Body of pancreas (tissue), 4 donors: ENCODE measurements at regions not wholly inside any gene's neighbourhood (a gene's known extent, or its start where the extent isn't known, plus 50 kb on each side); places are given as distances from the start of the nearest gene placed in this dataset.
"Not testable (repeated sequence)": the region's sequence is repeated elsewhere in the genome, so short reads cannot be mapped to it uniquely, and the experiment has no call there.

Experiments used
- ATAC-seq: fragments of 150-250 bp; one replicate; pipeline ENCODE4 v1.9.1; 2016
- DNase-seq, 4 donors: peaks; one replicate each; pipeline ENCODE4 v3.0.0-alpha.2; 2019
- H3K27ac ChIP-seq, 4 donors: fragments of 200-600 bp; sonication (generic); 1 replicate in 3 of 4; 2 replicates in 1 of 4; pipeline versions ENCODE4 v1.5.1 to v1.6.1; 2016 to 2019; ENCODE audit warnings: mild to moderate bottlenecking in 1 of 4, mixed read lengths in 1 of 4, moderate library complexity in 1 of 4
- H3K27me3 ChIP-seq, 2 donors: fragments of 200-600 bp; sonication (generic); one replicate each; pipeline ENCODE4 v1.6.0; 2016; ENCODE audit warnings: mild to moderate bottlenecking in 1 of 2
- H3K36me3 ChIP-seq, 2 donors: fragments of 200-600 bp; sonication (generic); replicated peaks in 1 of 2; 2 replicates each; pipeline ENCODE4 v1.5.1; 2016; ENCODE audit warnings: low read depth in 2 of 2; ENCODE audit not compliant: insufficient read depth in 1 of 2
- H3K4me1 ChIP-seq: fragments of 200-600 bp; sonication (generic); one replicate; pipeline ENCODE4 v1.6.0; 2016
- H3K4me3 ChIP-seq, 2 donors: fragments of 200-600 bp; sonication (generic); 1 replicate in 1 of 2; 2 replicates in 1 of 2; pipeline ENCODE4 v1.5.1; 2016 to 2019
- H3K9me3 ChIP-seq, 3 donors: fragments of 200-600 bp; sonication (generic); 1 replicate in 2 of 3; 2 replicates in 1 of 3; pipeline ENCODE4 v1.5.1; 2016
- POLR2A ChIP-seq, 3 donors: fragments of 450-650 bp; IDR thresholded peaks; one replicate each; pipeline ENCODE4 v1.6.1; 2016; ENCODE audit warnings: antibody characterized with exemption in 3 of 3, mild to moderate bottlenecking in 2 of 3
- WGBS, 2 donors: methylation state at CpG; one replicate each; pipeline ENCODE4 v1.1.5; 2017; 5-methylcytosine and 5-hydroxymethylcytosine counted together
- intact Hi-C: fragments of 100-400 bp; cut with DNase I; formaldehyde crosslinking; loops from one replicate; pipeline ENCODE4 v1.15.1; 2023
- TF ChIP-seq, protein P1 (sequence below), 7 experiments: fragments of 450-650 bp in 4 of 7; fragments of 200-600 bp in 3 of 7; sonication (generic) in 3 of 7; IDR thresholded peaks; one replicate each; pipeline ENCODE4 v1.5.1; 2016 to 2019; ENCODE audit warnings: antibody characterized with exemption in 7 of 7

DNA sequence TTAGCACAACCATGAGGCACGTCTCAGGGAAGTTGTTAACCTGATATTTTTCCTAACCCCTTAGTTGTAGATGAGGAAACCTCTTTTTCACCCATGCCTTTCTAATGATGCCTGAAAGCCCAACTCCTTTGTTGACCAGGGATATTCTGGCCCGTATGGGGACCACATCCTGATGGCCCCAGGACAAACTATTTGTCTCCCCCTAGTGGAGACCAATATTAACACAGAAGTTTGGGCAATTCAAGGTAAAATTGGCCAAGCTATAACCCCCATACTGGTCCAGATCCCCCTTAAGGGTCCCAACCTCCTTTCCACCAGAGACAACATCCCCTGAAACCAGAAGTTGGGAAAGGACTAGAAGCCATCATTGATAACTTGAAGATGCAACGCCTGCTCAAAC, 893.3 kb downstream of the SORCS1 start:
- Histone ChIP-seq H3K9me3 (no peaks in the 10 kb centered on the region), H3K27ac (no peak overlapping the region), H3K4me3 (no peak overlapping the region), H3K36me3 (no peaks in the 10 kb centered on the region), H3K27me3 (no peaks in the 10 kb centered on the region), H3K4me1 (no peaks in the 10 kb centered on the region)
- intact Hi-C loops, result no loop called here
- 69 to 72% methylated on average over 2 to 3 of the region's 3 CpGs for WGBS, 2 donors
- DNase-seq (no peak), ATAC-seq (no peak)
- TF ChIP-seq POLR2A (IDR thresholded peaks at IDR 0.05), result no peak
- TF ChIP-seq, protein P1, sequence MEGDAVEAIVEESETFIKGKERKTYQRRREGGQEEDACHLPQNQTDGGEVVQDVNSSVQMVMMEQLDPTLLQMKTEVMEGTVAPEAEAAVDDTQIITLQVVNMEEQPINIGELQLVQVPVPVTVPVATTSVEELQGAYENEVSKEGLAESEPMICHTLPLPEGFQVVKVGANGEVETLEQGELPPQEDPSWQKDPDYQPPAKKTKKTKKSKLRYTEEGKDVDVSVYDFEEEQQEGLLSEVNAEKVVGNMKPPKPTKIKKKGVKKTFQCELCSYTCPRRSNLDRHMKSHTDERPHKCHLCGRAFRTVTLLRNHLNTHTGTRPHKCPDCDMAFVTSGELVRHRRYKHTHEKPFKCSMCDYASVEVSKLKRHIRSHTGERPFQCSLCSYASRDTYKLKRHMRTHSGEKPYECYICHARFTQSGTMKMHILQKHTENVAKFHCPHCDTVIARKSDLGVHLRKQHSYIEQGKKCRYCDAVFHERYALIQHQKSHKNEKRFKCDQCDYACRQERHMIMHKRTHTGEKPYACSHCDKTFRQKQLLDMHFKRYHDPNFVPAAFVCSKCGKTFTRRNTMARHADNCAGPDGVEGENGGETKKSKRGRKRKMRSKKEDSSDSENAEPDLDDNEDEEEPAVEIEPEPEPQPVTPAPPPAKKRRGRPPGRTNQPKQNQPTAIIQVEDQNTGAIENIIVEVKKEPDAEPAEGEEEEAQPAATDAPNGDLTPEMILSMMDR (IDR thresholded peaks at IDR 0.05), result no peak

DNA sequence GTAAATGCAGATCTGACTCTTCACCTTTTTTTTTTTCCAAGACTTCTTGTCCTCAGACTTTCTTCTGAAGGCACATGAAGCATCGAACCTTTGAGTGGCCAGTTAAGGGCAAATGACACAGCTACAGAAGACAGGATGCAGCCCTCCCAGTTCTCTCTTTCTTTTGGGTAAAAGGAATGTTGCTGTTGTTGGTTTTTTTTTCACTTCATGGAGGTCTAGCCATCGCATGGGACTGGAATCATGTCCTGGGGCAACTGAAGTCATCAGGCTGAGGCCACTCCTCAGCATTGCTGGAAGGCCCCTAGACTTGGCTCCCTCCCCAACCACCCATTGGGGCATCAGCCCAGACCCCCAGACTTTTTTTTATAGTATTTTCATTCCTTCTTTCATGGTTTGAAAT, 896.5 kb downstream of the SORCS1 start:
- Histone ChIP-seq H3K27ac (no peak overlapping the region), H3K27me3 (no peaks in the 10 kb centered on the region), H3K9me3 (no peaks in the 10 kb centered on the region), H3K4me1 (no peaks in the 10 kb centered on the region), H3K4me3 (no peak overlapping the region), H3K36me3 (no peaks in the 10 kb centered on the region)
- WGBS, 2 donors, result 62 to 70% methylated on average over 2 of the region's 2 CpGs
- DNase-seq (no peak), ATAC-seq (no peak)
- intact Hi-C loops, result no loop called here
- TF ChIP-seq, protein P1 (IDR thresholded peaks at IDR 0.05), result no peak
- no peak for TF ChIP-seq POLR2A (IDR thresholded peaks at IDR 0.05)

DNA sequence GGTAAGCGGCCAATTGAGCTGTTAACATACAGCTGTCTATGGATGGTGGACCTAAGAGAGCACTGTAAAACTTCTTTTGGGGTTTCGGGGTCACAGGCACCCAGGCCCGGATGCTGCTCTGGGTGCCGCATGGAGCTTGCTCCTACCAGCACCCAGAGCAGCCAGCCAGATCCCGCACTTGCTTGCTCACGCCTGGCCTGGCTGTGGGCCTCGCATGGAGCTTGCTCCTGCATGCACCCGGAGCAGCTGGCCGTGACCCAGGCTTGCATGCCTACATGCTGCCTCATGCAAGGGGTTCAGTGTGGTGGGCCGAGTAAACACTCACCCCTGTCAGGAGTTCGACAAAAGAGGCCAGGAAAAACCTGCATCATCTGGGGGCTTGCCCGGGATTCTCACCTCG, 896.9 kb downstream of the SORCS1 start:
- no peak for DNase-seq
- no peaks in the 10 kb centered on the region for H3K4me1 ChIP-seq
- 59 to 70% methylated on average over 7 to 13 of the region's 13 CpGs for WGBS, 2 donors
- H3K9me3 ChIP-seq, result no peaks in the 10 kb centered on the region
- no peaks in the 10 kb centered on the region for H3K36me3 ChIP-seq
- H3K27me3 ChIP-seq, result no peaks in the 10 kb centered on the region
- intact Hi-C loops, result no loop called here
- no peak for ATAC-seq
- no peak overlapping the region for H3K27ac ChIP-seq
- no peak overlapping the region for H3K4me3 ChIP-seq
- no peak for TF ChIP-seq POLR2A (IDR thresholded peaks at IDR 0.05)
- TF ChIP-seq, protein P1 (IDR thresholded peaks at IDR 0.05), result no peak

DNA sequence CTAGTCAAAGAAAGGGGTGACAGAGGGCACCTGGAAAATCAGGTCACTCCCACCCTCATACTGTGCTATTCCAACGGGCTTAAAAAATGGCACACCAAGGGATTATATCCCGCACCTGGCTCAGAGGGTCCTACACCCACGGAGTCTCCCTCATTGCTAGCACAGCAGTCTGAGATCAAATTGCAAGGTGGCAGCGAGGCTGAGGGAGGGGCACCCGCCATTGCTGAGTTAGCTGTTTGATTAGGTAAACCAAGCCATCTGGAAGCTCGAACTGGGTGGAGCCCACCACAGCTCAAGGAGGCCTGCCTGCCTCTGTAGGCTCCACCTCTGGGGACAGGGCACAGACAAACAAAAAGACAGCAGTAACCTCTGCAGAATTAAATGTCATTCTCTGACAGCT, 907.1 kb downstream of the SORCS1 start:
- H3K4me3 ChIP-seq, intact Hi-C loops, H3K9me3 ChIP-seq, DNase-seq, H3K27ac ChIP-seq, H3K4me1 ChIP-seq, H3K27me3 ChIP-seq, ATAC-seq, H3K36me3 ChIP-seq: not testable (repeated sequence)
- 59 to 79% methylated on average over 4 to 5 of the region's 6 CpGs for WGBS, 2 donors

DNA sequence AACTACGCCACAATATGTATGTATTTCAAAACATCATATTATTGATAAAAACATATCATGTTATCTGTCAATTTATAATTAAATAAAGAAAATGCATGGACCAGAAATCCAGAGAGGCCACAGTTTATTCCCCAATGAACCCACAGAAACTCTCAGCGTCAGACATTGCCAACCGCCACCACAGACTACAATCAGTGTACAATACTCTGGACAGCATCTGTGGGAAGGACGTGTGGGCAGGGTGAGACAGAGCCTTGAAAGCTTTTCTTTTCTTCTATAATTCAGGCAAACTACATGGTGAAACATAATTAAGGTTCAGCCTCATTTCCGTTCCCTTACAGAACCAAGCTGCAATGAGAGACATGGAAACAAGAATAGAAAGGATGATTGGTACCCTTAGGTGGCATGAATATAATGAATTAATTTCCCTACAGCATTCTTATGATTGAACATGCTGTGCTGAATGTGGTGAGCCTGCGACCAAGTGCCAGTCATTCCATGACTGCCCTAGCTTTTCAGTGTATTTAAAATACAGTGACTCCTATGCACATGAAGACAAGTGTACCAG, 909.3 kb downstream of the SORCS1 start:
- no peaks in the 10 kb centered on the region for H3K9me3 ChIP-seq
- no peak overlapping the region for H3K27ac ChIP-seq
- H3K36me3 ChIP-seq, result no peaks in the 10 kb centered on the region
- ATAC-seq (no peak), DNase-seq (no peak)
- 58 to 69% methylated on average over 6 of the region's 6 CpGs for WGBS, 2 donors
- no peak for TF ChIP-seq POLR2A (IDR thresholded peaks at IDR 0.05)
- TF ChIP-seq, protein P1 (IDR thresholded peaks at IDR 0.05), result no peak
- H3K4me1 ChIP-seq, result no peaks in the 10 kb centered on the region
- H3K27me3 ChIP-seq, result no peaks in the 10 kb centered on the region
- H3K4me3 ChIP-seq, result no peak overlapping the region
- intact Hi-C loops, result no loop called here
